Omental fat pad (tissue), 3 donors: ENCODE measurements at regions not wholly inside any gene's neighbourhood (a gene's known extent, or its start where the extent isn't known, plus 50 kb on each side); places are given as distances from the start of the nearest gene placed in this dataset.

Experiments used
- ATAC-seq: fragments of 150-250 bp; one replicate; pipeline ENCODE4 v1.9.1; 2016; ENCODE audit warnings: mild to moderate bottlenecking, moderate library complexity; ENCODE audit not compliant: low FRiP score
- DNase-seq: peaks from one replicate; pipeline ENCODE4 v3.0.0-alpha.2; 2019; ENCODE audit warnings: low spot score
- CTCF ChIP-seq, 3 donors: fragments of 450-650 bp; IDR thresholded peaks; one replicate each; pipeline ENCODE4 v1.5.1; 2016 to 2017; ENCODE audit warnings: antibody characterized with exemption in 3 of 3, mild to moderate bottlenecking in 3 of 3, moderate library complexity in 2 of 3

GRCh38 chr16:49970797-49971431 lies 54.1 kb upstream of the CNEP1R1 start:
- no peak for TF ChIP-seq CTCF (IDR thresholded peaks at IDR 0.05)
- no peak for DNase-seq
- ATAC-seq = no peak

GRCh38 chr16:49972280-49972679 lies 52.7 kb upstream of the CNEP1R1 start:
- no peak for TF ChIP-seq CTCF (IDR thresholded peaks at IDR 0.05)
- DNase-seq (no peak), ATAC-seq (no peak)

GRCh38 chr16:49972961-49973360 lies 52.1 kb upstream of the CNEP1R1 start:
- ATAC-seq = no peak
- DNase-seq = no peak
- no peak for TF ChIP-seq CTCF (IDR thresholded peaks at IDR 0.05)
